ENCODE measurements at regions not wholly inside any gene's neighbourhood (a gene's known extent, or its start where the extent isn't known, plus 50 kb on each side); places are given as distances from the start of the nearest gene placed in this dataset.

GRCh38 chr2:183292028-183292427, 167.8 kb downstream of the NUP35 start:
- no peak for TF ChIP-seq CTCF (IDR thresholded peaks at IDR 0.05; ENCODE audit: poor library complexity, severe bottlenecking)
- peak; percentile 10 for TF ChIP-seq EP300 (conservative IDR thresholded peaks at IDR 0.05; ENCODE audit: poor library complexity, severe bottlenecking)
- TF ChIP-seq SMC3 (conservative IDR thresholded peaks at IDR 0.05; ENCODE audit: poor library complexity), result no peak
